Retinal pigment epithelial cell (primary cell): ENCODE measurements at regions not wholly inside any gene's neighbourhood (a gene's known extent, or its start where the extent isn't known, plus 50 kb on each side); places are given as distances from the start of the nearest gene placed in this dataset.

ENCODE experiments used
- DNase-seq: peaks from one replicate; pipeline ENCODE4 v3.0.0-alpha.2; 2010; ENCODE audit warnings: low read depth
- H3K4me3 ChIP-seq: 2 replicates; pipeline ENCODE4 v1.5.1; 2011; ENCODE audit warnings: mild to moderate bottlenecking, low read length, control low read depth, moderate library complexity
- CTCF ChIP-seq: conservative IDR thresholded peaks from 2 replicates; pipeline ENCODE4 v1.5.1; 2011; ENCODE audit warnings: low read depth, low read length, control low read depth, inconsistent platforms

- no peak overlapping the region for H3K4me3 ChIP-seq
- no peak for TF ChIP-seq CTCF
- no peak for DNase-seq
Measured at GRCh38 chr18:38980420-38980819, 1414.8 kb upstream of the CELF4 start.

GRCh38 chr18:38972571-38972970 is 1407.0 kb upstream of the CELF4 start:
- DNase-seq = no peak
- no peak for TF ChIP-seq CTCF
- H3K4me3 ChIP-seq = no peak overlapping the region

GRCh38 chr18:38971881-38972280 is 1406.3 kb upstream of the CELF4 start:
- no peak overlapping the region for H3K4me3 ChIP-seq
- DNase-seq = no peak
- TF ChIP-seq CTCF = no peak

- DNase-seq = no peak
- H3K4me3 ChIP-seq = no peak overlapping the region
- TF ChIP-seq CTCF = no peak
Measured at GRCh38 chr18:38966841-38967240, 1401.2 kb upstream of the CELF4 start.

- no peak for TF ChIP-seq CTCF
- H3K4me3 ChIP-seq = no peak overlapping the region
- DNase-seq = no peak
Measured at GRCh38 chr18:38963943-38964660, 1398.5 kb upstream of the CELF4 start.

- DNase-seq = no peak
- TF ChIP-seq CTCF = no peak
- no peak overlapping the region for H3K4me3 ChIP-seq
Measured at GRCh38 chr18:38961880-38962279, 1396.3 kb upstream of the CELF4 start.

GRCh38 chr18:38957736-38958135 is 1392.1 kb upstream of the CELF4 start:
- TF ChIP-seq CTCF = no peak
- DNase-seq = no peak
- H3K4me3 ChIP-seq = no peak overlapping the region
